Superior temporal gyrus (tissue), 1 donor: ENCODE measurements at regions not wholly inside any gene's neighbourhood (a gene's known extent, or its start where the extent isn't known, plus 50 kb on each side); places are given as distances from the start of the nearest gene placed in this dataset.

Experiments used
- DNase-seq: peaks from one replicate; pipeline ENCODE4 v3.0.0-alpha.2; 2016; ENCODE audit errors: extremely low spot score

DNA sequence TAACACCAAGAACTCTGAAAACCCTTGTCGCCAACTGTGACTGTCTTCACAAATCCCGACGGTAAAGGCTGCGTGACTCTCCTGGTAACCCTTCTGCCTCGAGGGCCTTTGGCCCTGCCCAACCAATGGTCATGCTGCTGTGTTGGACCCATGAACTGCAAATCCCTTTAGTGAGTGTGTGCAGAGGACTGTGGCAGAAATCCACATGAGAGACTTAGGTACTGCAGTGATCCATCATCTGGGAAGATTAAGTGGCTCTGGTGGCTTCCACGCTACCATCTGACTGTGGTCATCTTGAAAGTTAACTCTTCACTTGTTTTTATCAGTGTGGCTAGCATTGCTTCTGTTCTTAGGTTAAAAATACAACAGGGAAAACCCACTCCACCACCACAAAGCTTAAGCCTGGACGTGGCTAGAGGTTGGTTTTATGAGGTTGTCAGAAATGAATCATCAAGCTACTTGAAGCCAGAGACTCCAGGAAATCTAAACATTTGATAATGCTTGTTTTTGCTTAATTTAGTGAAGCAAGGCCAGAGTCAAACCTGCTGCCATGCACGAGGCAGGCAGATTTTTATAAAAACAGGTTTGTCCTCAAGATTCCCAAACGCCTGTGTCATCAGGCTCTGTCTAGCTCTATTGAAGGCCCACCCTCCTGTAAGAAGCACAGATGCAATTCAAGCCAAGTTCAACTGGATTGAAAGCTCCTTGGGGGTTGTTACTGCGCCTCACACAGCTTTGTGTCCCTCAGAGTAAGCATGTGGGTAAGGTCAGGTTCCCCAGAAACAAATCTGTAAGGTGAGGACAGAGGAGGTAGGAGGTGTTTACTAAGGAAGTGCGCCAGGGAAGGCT is 52.7 kb upstream of the ERCC6L2 start:
- DNase-seq: no peak

DNA sequence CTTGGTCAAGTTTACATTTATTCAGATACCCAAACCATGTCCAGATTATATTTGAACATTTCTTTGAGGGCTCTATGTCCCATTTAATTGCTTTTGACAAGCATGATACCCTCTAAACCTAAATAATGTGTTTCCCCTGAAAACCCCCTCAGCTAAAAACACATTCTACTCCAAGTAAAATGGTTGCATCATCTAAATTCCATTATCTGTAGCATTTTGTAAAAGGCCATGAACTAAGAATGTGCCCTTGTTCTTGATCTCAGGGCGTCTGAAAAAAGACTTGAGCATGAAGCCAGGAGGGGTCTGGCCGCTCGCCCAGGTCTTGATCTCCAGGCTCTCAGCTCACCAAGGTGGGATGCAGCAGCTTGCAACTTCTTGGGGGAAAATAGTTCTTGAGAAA is 53.5 kb upstream of the ERCC6L2 start:
- DNase-seq: no peak

DNA sequence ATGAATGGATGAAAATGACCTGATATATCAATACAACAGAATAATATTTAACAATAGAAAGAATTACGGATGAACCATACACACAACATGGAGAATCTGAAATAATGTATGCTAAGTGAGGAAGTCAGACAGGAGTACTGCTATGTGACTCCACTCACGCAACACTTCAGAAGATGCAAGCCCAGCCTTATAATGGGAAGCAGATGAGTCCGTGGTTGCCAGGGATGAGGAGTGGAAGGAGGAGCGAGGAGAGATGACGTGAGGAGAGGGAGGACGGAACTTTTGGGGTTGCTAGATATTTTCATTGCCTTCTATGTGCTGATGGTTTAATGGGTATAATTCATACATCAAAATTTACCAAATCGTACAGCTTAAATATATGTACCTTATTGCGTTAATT is 55.4 kb upstream of the ERCC6L2 start:
- no peak for DNase-seq

DNA sequence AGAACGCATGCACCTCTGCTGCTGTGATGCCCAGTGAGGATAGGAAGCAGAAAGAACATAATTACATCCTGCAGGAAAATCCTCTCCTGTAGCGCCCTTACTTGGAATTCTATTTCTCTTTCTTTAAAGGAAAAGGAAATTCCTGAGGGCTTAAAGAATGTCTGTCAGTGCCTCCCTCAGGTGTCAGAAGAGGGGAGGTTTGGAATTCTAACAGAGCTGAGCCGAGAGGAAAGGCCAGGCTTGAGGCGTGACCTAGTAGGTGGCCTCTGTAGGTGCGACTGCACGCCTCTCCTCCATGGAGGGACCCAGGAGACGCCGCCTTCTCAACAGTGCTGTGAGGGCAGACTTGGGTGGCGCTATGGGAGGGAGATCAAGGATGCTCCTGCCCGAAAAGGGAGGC is 55.9 kb upstream of the ERCC6L2 start:
- DNase-seq: no peak

DNA sequence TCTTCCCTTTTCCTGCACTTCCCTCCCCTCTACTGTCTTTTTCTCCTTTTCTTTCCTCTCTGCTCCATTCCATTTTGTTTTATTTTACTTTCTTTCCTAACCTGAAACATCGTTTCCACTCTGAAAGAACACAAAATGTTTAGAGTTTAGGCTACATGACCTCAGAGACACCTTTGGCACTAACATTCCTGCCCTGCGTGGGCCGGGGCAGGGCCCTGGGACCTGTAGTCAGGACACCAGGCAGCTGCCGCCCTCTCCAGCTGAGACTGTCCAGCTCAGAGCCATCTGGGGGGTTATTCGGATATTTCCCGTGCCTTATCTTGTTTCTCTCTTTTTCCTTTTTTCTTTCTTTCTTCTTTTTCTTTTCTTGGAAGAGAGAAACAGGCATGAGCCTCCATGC is 58.3 kb upstream of the ERCC6L2 start:
- no peak for DNase-seq

DNA sequence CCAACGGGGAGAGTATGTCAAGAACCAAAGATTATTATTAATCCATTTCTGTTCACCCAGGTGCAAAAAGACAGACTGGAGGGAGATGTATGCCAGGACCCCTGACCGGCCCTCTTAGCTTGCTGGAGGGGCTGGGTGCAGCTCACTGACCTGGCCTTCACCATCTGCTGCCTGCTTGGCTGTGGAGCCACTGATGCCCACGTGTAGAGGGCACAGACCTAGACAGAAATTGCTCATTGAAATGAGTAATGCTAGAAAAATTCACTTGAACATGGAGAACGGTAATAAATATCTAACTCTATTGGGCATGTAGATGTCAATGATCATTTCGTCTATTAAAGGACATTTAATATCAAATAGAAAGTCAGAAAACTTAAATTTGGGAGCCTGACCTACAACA is 58.8 kb upstream of the ERCC6L2 start:
- DNase-seq: no peak

DNA sequence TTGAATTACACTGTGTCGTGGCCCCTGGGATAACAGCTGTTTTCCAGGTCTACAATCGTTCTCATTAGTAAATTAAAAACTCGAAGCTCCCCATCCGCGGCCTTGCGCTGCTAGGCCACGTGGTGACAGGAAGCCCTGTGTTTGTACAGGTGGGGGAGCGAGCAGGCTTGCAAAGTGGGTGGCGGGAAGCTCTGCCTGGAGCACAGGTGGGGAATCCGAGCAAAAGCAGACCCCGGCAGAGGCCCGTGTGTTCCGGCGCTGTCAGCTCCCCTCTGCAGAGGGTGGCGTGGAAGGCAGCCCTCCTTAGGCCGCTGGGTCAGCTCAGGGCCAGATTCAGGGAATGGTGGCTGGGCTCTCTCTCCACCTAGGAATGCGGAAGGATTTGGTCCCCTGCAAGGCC is 59.5 kb upstream of the ERCC6L2 start:
- DNase-seq: no peak

DNA sequence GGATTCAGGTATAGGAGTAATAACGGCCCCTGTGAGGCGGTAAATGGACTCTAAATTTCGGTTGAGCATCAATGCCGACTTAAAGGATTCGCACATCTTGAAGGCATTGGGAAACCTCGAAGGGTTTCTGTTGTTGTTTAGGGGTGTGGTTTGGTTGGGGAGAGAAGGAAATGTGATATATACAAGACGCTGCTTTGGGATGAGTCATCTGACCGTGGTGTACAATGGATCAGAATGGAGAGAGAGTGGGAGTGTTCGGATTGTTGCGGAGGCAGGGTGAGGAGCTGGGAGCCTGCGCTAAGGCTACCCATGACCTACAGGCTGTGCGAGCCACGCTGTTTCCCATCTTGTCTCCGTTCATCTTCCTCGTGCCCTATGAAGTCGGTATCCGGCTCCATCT is 60.4 kb upstream of the ERCC6L2 start:
- DNase-seq: no peak

DNA sequence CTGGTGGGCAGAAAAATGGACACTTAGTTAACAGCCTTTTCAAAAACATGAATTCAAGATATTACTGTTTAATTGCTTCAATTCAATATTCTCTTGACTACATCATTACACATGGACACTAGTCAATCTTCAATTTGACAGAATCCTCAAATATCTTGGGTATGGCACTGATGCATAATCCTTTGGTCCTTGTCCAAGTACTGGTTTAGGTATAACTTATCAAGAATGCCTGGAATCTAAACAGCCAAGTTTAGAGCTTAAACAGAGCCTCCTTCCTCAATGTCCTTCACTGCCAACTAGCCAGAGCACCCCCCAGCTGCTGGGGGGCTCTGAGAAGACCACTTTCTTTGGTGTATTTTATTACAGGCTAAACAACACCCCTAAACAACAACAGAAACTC is 61.6 kb upstream of the ERCC6L2 start:
- DNase-seq: no peak

DNA sequence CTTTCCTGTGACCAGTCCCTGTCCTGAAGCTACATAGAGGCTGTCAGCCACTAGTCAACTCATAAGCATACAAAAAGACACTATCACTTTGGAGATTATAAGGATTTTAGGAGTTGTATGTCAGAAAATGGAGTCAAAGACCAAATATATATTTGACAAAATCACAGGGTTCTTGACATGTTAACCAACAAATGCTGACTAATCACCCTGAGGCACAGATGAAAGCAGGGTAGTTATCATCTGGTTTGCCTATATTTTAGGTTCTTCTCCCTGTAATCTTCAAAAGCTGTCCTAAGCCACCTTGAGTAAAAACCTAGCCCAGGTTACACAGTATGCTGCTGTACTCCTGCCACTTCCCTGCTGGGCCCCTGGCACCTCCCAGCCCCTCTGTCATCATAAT is 64.7 kb upstream of the ERCC6L2 start:
- no peak for DNase-seq

DNA sequence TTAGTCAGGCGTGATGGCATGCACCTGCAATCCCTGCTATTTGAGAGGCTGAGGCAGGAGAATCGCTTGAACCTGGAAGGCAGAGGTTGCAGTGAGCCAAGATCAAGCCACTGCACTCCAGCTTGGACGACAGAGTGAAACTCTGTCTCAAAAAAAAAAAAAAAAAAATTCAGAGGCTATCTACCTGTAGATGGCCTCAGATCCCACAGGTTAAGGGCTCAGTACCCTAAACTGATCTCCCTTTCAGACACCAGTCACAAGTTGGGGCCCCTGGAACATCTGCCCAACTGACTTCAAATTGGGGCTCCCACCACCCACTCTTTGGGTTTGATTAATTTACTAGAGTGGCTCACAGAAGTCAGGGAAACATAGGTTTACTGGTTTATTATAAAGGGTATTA is 65.4 kb upstream of the ERCC6L2 start:
- DNase-seq: no peak

DNA sequence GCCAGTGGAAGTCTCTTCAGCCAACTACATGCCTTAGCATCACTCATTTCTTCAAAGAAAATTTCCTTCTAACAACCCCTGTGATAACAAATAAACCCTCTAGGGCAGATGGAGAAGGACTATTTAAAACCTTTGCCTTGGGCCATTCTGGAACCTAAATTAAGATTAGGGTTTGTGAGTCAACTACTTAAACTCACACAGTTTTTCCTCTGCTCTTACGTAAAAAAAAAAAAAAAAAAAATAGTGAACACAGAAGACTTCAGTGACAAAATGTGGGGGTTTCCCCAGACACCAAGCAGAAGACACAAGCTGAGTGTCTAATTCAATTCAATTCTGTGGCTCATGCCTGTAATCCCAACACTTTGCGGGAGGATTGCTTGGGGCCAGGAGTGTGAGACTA is 65.8 kb upstream of the ERCC6L2 start:
- no peak for DNase-seq

DNA sequence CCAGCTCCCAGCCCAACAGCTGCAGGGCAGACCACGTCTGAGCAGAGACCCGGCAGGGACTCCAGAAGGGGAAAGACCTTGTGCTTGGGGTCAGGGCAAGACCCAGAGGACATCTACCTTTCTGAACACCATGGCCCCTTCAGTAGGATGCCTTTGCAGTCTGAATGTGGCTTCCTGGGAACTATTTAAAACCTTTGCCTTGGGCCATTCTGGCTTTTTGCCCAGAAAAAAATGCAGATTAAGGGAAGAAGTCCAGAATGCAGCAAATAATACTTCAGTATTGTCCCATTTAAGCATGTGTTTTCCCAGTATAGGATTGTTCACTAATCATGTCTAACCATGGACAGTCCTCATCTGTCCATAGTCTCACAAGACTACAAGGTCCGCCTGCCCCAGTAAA is 67.5 kb upstream of the ERCC6L2 start:
- DNase-seq: no peak

DNA sequence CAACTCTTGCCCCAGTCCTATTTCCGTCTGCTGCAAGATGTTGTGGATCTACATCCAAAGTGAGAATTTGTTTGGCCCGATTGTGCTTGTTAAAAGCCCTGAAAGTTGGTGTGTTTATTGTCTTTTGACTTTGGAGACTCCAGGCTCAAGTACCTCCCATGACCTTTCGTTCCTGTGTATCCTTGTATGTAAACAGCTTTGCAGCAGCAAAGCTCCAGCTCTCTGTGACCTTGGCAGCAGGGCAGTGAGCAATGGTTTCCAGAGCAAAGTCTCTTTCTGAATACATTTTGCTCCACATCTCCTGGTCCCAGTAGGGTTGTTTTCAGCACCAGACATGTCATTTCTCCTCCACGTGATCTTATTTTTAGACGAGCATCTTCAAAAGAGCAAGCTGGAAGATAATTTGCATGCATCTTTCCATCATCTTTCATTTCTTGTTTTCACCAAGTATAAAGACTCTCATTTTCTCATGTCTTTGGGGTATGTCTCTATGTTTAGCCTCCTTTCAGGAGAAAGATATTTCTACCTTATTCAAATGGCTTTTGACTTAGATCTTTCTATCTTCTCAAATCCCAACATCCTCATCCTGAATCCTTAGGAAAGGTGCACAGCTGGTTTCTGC is 68.1 kb upstream of the ERCC6L2 start:
- DNase-seq: no peak

DNA sequence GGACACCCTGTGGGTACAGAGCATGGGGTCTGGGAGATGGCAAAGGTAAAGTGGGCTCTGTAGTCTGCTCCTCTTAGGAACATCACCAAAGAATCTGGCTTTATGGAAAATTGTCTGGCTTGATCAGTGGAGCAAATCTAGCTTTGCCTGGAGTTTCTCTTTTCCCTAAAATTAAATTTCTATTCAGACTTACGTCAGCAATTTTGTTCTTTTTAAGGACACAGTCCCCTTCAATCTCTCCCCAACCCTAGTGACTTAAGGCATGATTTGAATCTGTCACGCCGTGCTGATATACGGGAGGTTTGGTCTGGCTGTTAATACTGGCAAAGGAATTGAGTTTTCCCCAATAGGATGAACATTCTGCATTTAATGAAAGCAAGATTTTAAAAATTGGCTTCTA is 72.3 kb upstream of the ERCC6L2 start:
- DNase-seq: no peak

DNA sequence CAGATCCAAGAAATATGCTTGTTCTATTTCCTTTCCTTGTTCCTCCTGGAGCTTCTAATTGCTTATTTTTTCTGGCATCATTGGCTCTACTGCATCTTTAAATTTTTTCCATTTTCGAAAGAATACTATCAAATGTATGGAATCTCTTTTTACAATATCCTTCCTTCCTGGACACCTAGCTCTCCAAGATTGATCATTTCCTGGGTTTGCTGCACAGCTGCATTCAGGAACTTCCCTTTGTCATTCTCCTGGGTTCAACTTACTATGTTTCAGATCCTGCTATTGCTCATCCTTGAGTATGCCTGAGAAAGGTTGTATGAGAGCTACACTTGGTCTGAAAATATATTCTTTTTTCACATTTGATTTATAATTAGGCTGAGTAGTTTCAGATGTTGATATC is 73.7 kb upstream of the ERCC6L2 start:
- DNase-seq: no peak

DNA sequence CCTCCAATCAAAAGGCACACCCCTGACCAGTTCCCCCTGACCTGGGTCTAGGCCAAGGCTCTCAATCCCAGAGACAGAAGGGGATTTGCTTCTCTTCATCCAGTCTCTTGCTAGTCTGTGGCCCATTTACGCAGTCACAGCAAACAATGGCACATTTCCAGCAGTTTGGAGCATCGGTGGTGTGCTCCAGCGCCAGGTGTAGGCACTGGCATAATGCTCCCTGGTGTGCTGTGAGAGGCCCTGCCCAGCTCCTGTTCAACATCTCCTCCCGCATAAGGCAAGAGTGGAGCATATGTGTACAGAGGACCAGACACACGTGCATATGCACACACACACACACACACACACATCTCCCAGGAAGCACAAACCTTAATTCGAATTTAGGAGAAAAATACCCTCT is 79.5 kb upstream of the ERCC6L2 start:
- DNase-seq: no peak

DNA sequence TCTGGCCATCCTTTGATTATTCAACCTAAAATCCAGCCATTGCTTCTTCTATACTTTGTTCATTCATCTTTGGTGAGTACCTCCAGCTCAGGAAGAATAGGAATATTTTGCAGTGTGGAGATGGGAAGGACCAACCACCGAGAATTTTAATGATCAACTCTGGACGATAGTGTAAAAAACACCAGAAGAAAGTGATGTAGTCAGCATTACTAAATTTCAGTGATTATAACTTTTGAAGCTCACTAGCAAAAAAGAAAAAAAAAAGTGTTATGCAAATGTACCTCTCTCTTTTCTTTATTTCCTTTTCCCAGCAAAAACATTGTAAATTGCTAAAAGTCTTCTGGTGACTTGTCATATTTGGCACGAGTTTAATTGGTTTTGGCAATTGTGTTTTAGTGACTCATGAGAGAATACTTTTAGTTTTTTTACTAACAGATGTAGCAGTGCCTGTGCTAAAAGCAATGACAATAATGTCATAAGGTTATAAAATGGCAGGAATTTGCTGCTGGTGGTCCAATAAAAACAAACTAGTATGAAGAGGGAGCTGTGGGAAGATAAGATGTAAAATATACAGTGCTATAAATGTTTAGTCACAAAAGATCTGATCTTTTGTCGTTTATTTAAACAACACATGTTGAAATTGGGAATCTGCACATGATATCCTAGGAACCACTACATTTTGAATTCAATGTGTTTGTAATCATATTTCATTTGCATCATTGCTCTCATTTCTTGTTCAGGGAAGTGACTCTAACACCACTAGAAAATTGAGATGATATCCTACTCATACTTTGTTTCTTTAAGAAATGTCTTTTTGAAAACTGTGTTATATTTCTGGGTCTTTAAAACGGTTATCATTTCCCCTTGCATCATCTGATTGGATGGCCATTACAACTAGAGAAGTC is 81.3 kb upstream of the ERCC6L2 start:
- peak; percentile 33 for DNase-seq

DNA sequence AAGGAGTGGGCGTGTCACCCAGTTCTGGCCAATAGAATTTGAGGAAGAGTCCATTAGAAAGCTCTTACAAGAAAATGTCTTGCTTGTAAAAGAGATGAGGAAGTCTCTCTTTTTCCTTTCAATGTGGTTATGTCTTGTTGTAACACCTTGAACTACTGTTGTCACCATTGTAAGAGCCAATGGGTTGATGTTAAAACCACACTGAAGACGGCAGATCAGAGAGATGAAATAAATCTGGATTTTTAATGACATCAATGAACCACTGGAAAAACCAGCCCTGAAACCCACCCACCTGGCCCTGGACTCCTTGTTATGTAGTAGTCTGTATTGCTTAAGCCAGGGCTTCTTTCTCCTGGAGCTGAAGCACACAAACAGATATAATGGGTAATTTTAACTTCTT is 83.8 kb upstream of the ERCC6L2 start:
- DNase-seq: no peak

DNA sequence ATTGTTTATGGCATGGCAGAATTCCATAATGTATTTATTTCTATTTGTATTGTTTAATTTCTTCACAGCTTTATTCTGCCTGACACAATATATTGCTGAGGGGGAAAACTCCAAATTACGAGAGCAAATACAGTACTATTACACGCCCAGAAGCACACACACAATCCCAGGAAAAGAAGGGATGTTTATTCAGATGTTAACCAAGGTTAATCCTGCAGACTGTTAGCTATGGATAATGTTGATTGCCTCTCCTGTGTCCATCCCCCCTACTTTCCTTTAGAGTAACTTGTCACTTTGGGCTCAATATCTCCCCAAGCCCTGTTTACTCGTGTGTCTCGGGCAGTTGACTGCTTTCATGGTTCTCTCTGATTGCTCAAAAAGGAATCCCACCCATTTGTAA is 84.2 kb upstream of the ERCC6L2 start:
- no peak for DNase-seq

DNA sequence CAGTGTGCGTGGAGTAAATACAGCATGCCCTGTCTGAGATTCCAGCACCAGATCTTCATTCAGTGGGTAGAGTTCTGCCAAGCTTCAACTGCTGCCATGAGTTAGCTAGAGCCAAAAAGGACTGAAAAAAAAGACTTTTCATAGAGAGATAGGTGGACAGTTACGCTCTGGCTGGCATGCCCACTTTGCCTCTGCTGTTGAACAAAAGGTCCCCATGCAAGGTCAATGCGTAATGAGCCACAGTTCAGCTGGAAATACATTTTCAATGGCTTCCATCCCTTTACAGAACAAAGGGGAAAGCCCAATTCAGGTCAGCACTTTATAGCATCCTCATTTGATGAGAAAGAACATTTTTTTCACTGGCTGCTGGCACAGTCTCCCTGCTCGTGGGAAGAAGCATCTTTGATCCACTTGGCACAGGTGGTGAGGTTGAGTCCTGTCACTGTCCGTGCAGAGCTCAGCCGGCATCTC is 86.9 kb upstream of the ERCC6L2 start:
- no peak for DNase-seq

DNA sequence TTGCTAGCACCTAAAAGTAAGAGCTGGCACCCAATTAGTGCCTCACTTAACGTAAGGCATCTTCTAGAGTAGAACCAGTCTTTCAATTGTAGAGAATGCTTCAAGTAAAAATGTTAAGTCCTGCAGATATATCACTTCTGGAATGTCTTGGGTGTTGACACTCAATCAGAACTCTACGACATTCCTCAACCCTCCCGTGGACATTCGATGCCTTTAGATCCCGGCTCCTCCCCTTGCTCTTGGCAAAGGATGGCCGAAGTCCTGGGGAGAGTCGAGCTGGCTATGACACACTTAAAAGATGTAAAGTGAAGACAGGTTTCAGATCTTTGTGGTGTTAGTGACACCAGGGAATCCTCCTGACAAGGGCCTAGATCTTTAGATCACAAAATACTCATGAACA is 87.5 kb upstream of the ERCC6L2 start:
- no peak for DNase-seq

DNA sequence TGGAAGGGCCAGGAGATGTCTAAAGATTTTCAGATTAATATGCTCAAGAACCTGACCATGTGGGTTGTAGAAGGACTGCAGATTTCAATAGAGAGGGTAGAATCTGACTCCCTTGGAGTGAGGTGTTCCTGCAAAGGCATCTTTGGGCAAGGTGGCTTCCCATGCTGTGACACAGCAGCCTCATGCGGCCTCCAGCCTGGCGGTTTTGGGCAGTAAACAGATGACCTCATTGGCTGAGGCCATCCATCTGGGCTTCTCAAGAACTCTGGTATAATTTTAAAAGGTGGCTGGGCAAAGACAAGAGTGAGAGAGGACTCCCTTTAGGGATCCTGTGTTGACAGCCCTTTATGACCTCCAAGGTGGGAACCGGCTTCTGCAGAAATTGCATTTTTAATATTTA is 90.3 kb upstream of the ERCC6L2 start:
- no peak for DNase-seq
